ENCODE measurements at regions not wholly inside any gene's neighbourhood (a gene's known extent, or its start where the extent isn't known, plus 50 kb on each side); places are given as distances from the start of the nearest gene placed in this dataset.

- TF ChIP-seq, protein P1, sequence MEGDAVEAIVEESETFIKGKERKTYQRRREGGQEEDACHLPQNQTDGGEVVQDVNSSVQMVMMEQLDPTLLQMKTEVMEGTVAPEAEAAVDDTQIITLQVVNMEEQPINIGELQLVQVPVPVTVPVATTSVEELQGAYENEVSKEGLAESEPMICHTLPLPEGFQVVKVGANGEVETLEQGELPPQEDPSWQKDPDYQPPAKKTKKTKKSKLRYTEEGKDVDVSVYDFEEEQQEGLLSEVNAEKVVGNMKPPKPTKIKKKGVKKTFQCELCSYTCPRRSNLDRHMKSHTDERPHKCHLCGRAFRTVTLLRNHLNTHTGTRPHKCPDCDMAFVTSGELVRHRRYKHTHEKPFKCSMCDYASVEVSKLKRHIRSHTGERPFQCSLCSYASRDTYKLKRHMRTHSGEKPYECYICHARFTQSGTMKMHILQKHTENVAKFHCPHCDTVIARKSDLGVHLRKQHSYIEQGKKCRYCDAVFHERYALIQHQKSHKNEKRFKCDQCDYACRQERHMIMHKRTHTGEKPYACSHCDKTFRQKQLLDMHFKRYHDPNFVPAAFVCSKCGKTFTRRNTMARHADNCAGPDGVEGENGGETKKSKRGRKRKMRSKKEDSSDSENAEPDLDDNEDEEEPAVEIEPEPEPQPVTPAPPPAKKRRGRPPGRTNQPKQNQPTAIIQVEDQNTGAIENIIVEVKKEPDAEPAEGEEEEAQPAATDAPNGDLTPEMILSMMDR (IDR thresholded peaks at IDR 0.05) = no peak
- no peak for TF ChIP-seq POLR2A (IDR thresholded peaks at IDR 0.05)
- TF ChIP-seq POLR2AphosphoS5 (IDR thresholded peaks at IDR 0.05; ENCODE audit: insufficient read depth in 1 of 2, low read depth in 1 of 2) = no peak
These were observed 182.4 kb downstream of the COX18 start for GRCh38 chr4:72887152-72887551.
